ENCODE measurements at regions not wholly inside any gene's neighbourhood (a gene's known extent, or its start where the extent isn't known, plus 50 kb on each side); places are given as distances from the start of the nearest gene placed in this dataset.

- no peak overlapping the region for H3K9ac ChIP-seq (ENCODE audit: low read length in 2 of 2)
- H3K9me3 ChIP-seq (ENCODE audit: control insufficient read depth in 2 of 2, low read length in 2 of 2) = no peaks in the 10 kb centered on the region
- H3K4me3 ChIP-seq (ENCODE audit: low read length in 2 of 2) = no peak overlapping the region
- H3K4me1 ChIP-seq (ENCODE audit: control insufficient read depth, insufficient read depth, low read length) = no peaks in the 10 kb centered on the region
- H3K27ac ChIP-seq (ENCODE audit: low read length) = no peak overlapping the region
- no peaks in the 10 kb centered on the region for H3K36me3 ChIP-seq (ENCODE audit: control insufficient read depth in 2 of 2, insufficient read depth in 2 of 2, low read length in 2 of 2)
- no peaks in the 10 kb centered on the region for H3K27me3 ChIP-seq (ENCODE audit: control insufficient read depth in 1 of 2, insufficient read depth in 2 of 2, low read length in 2 of 2)
Observed at GRCh38 chr2:226529556-226529955, 270.1 kb downstream of the IRS1 start.

- no peaks in the 10 kb centered on the region for H3K36me3 ChIP-seq (ENCODE audit: control insufficient read depth in 2 of 2, insufficient read depth in 2 of 2, low read length in 2 of 2)
- no peaks in the 10 kb centered on the region for H3K9me3 ChIP-seq (ENCODE audit: control insufficient read depth in 2 of 2, low read length in 2 of 2)
- no peak overlapping the region for H3K9ac ChIP-seq (ENCODE audit: low read length in 2 of 2)
- H3K27me3 ChIP-seq (ENCODE audit: control insufficient read depth in 1 of 2, insufficient read depth in 2 of 2, low read length in 2 of 2) = no peaks in the 10 kb centered on the region
- H3K4me3 ChIP-seq (ENCODE audit: low read length in 2 of 2) = no peak overlapping the region
- no peaks in the 10 kb centered on the region for H3K4me1 ChIP-seq (ENCODE audit: control insufficient read depth, insufficient read depth, low read length)
- H3K27ac ChIP-seq (ENCODE audit: low read length) = no peak overlapping the region
Observed at GRCh38 chr2:226526716-226527115, 272.9 kb downstream of the IRS1 start.

GRCh38 chr2:226524381-226524843 lies 275.2 kb downstream of the IRS1 start:
- H3K9ac ChIP-seq (ENCODE audit: low read length in 2 of 2) = no peak overlapping the region
- H3K9me3 ChIP-seq (ENCODE audit: control insufficient read depth in 2 of 2, low read length in 2 of 2) = peaks cover 0 to 3% of the 10 kb centered on the region in 2 donors
- no peaks in the 10 kb centered on the region for H3K36me3 ChIP-seq (ENCODE audit: control insufficient read depth in 2 of 2, insufficient read depth in 2 of 2, low read length in 2 of 2)
- no peaks in the 10 kb centered on the region for H3K4me1 ChIP-seq (ENCODE audit: control insufficient read depth, insufficient read depth, low read length)
- H3K27me3 ChIP-seq (ENCODE audit: control insufficient read depth in 1 of 2, insufficient read depth in 2 of 2, low read length in 2 of 2) = no peaks in the 10 kb centered on the region
- no peak overlapping the region for H3K4me3 ChIP-seq (ENCODE audit: low read length in 2 of 2)
- H3K27ac ChIP-seq (ENCODE audit: low read length) = no peak overlapping the region

GRCh38 chr2:226520723-226521122 lies 278.9 kb downstream of the IRS1 start:
- Histone ChIP-seq H3K9ac (ENCODE audit: low read length in 2 of 2) (no peak overlapping the region), H3K27ac (ENCODE audit: low read length) (no peak overlapping the region), H3K27me3 (ENCODE audit: control insufficient read depth in 1 of 2, insufficient read depth in 2 of 2, low read length in 2 of 2) (no peaks in the 10 kb centered on the region), H3K36me3 (ENCODE audit: control insufficient read depth in 2 of 2, insufficient read depth in 2 of 2, low read length in 2 of 2) (no peaks in the 10 kb centered on the region), H3K9me3 (ENCODE audit: control insufficient read depth in 2 of 2, low read length in 2 of 2) (peaks cover 0 to 3% of the 10 kb centered on the region in 2 donors), H3K4me3 (ENCODE audit: low read length in 2 of 2) (no peak overlapping the region), H3K4me1 (ENCODE audit: control insufficient read depth, insufficient read depth, low read length) (no peaks in the 10 kb centered on the region)

DNA sequence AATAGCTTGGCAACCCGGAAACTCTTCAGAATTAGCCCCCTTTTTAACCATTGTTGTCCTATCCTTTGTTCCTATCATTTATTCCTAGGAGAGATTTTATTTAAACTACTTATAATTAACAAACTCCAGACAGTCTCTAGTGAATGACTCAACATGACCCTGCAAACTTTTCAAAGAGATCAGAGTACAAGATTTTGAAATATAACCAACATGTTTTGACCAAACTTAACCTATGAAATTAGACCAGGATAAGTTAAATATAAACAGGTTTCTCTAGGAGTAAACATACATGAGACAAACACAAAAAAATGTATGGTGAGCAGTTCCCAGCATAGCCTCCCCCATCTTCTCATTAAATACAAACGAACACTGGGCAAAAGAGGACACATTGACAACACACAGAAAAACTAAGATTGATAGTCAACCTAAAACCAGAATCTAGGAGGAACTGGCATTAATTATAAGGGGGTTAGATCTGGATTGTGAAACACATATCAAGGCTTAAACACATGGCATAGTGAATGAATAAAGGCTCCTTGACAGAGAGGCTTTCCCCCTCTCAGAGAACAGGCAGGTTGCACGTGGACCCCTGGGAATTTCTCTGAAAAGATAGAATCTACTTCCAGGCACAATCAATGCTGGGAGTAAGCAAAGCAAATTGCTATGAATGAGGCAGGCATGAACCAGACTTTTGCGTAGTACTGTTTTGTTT lies 284.1 kb downstream of the IRS1 start:
- H3K4me3 ChIP-seq (ENCODE audit: low read length in 2 of 2) = no peak overlapping the region
- no peaks in the 10 kb centered on the region for H3K27me3 ChIP-seq (ENCODE audit: control insufficient read depth in 1 of 2, insufficient read depth in 2 of 2, low read length in 2 of 2)
- H3K27ac ChIP-seq (ENCODE audit: low read length) = no peak overlapping the region
- no peaks in the 10 kb centered on the region for H3K4me1 ChIP-seq (ENCODE audit: control insufficient read depth, insufficient read depth, low read length)
- H3K9ac ChIP-seq (ENCODE audit: low read length in 2 of 2) = no peak overlapping the region
- no peaks in the 10 kb centered on the region for H3K9me3 ChIP-seq (ENCODE audit: control insufficient read depth in 2 of 2, low read length in 2 of 2)
- no peaks in the 10 kb centered on the region for H3K36me3 ChIP-seq (ENCODE audit: control insufficient read depth in 2 of 2, insufficient read depth in 2 of 2, low read length in 2 of 2)

DNA sequence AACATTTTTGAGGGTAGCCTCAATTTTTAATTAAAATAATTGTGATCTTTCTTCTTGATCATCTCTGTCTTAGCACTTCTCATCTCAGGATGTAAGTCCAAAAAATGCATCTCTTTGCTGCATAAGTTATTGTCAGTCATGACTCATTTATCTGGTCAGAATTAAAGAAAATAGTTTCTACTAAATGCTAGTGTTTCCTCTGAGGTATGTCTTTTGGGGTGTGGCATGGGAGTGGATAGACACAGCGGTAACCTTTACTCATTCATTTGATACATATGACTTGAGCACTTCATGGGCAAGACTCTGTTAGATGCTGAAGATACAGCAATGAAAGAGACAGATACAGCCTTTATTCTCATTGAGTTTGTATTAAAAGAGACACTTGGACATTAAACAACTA lies 284.7 kb downstream of the IRS1 start:
- Histone ChIP-seq H3K4me3 (ENCODE audit: low read length in 2 of 2) (no peak overlapping the region), H3K27me3 (ENCODE audit: control insufficient read depth in 1 of 2, insufficient read depth in 2 of 2, low read length in 2 of 2) (no peaks in the 10 kb centered on the region), H3K9ac (ENCODE audit: low read length in 2 of 2) (no peak overlapping the region), H3K36me3 (ENCODE audit: control insufficient read depth in 2 of 2, insufficient read depth in 2 of 2, low read length in 2 of 2) (no peaks in the 10 kb centered on the region), H3K27ac (ENCODE audit: low read length) (no peak overlapping the region), H3K9me3 (ENCODE audit: control insufficient read depth in 2 of 2, low read length in 2 of 2) (no peaks in the 10 kb centered on the region), H3K4me1 (ENCODE audit: control insufficient read depth, insufficient read depth, low read length) (no peaks in the 10 kb centered on the region)

GRCh38 chr2:226511311-226511710 lies 288.3 kb downstream of the IRS1 start:
- no peaks in the 10 kb centered on the region for H3K4me1 ChIP-seq (ENCODE audit: control insufficient read depth, insufficient read depth, low read length)
- H3K9me3 ChIP-seq (ENCODE audit: control insufficient read depth in 2 of 2, low read length in 2 of 2) = no peaks in the 10 kb centered on the region
- H3K4me3 ChIP-seq (ENCODE audit: low read length in 2 of 2) = no peak overlapping the region
- H3K27ac ChIP-seq (ENCODE audit: low read length) = no peak overlapping the region
- no peak overlapping the region for H3K9ac ChIP-seq (ENCODE audit: low read length in 2 of 2)
- no peaks in the 10 kb centered on the region for H3K36me3 ChIP-seq (ENCODE audit: control insufficient read depth in 2 of 2, insufficient read depth in 2 of 2, low read length in 2 of 2)
- H3K27me3 ChIP-seq (ENCODE audit: control insufficient read depth in 1 of 2, insufficient read depth in 2 of 2, low read length in 2 of 2) = no peaks in the 10 kb centered on the region

DNA sequence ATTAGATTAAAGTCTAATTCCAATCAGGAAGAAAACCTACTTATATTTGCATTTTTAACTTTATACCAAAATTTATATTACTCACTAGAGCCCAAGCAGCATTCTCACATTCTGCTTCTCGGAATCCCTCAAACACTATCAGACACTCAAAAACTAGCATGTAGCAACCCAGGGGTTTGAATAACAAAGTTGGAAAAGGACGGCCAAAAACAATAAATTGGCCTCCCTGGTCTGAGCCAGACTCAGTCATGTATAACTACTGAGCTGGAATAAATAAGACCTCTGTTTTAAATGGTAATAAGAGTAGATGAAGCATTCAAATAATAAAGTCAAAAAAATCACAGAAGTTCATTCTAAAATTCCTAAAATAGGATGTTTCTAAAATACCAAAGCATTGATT lies 290.9 kb downstream of the IRS1 start:
- Histone ChIP-seq H3K27ac (ENCODE audit: low read length) (no peak overlapping the region), H3K9me3 (ENCODE audit: control insufficient read depth in 2 of 2, low read length in 2 of 2) (no peaks in the 10 kb centered on the region), H3K27me3 (ENCODE audit: control insufficient read depth in 1 of 2, insufficient read depth in 2 of 2, low read length in 2 of 2) (no peaks in the 10 kb centered on the region), H3K36me3 (ENCODE audit: control insufficient read depth in 2 of 2, insufficient read depth in 2 of 2, low read length in 2 of 2) (no peaks in the 10 kb centered on the region), H3K4me3 (ENCODE audit: low read length in 2 of 2) (no peak overlapping the region), H3K9ac (ENCODE audit: low read length in 2 of 2) (no peak overlapping the region), H3K4me1 (ENCODE audit: control insufficient read depth, insufficient read depth, low read length) (no peaks in the 10 kb centered on the region)

DNA sequence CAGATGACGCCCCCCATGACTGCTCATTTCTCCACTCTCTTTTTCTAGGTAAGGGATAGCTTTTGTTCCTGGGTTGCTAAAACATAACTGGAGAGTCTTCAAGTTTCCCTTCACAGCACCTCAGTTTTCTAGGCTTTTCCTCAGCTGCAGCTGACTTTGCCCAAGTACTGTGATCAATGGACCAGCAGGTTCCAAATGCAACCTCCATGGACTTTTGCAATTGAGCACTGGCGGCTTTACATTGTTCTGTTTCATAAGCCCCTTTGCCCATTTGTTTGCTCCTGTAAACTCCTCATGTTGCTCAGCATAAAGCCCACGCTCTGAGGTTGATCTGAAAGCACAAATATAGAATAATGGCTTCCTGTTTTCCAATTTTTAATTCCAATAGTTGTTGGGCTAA lies 291.6 kb downstream of the IRS1 start:
- no peak overlapping the region for H3K9ac ChIP-seq (ENCODE audit: low read length in 2 of 2)
- no peaks in the 10 kb centered on the region for H3K4me1 ChIP-seq (ENCODE audit: control insufficient read depth, insufficient read depth, low read length)
- no peak overlapping the region for H3K27ac ChIP-seq (ENCODE audit: low read length)
- no peaks in the 10 kb centered on the region for H3K36me3 ChIP-seq (ENCODE audit: control insufficient read depth in 2 of 2, insufficient read depth in 2 of 2, low read length in 2 of 2)
- no peaks in the 10 kb centered on the region for H3K9me3 ChIP-seq (ENCODE audit: control insufficient read depth in 2 of 2, low read length in 2 of 2)
- no peak overlapping the region for H3K4me3 ChIP-seq (ENCODE audit: low read length in 2 of 2)
- H3K27me3 ChIP-seq (ENCODE audit: control insufficient read depth in 1 of 2, insufficient read depth in 2 of 2, low read length in 2 of 2) = no peaks in the 10 kb centered on the region

- Histone ChIP-seq H3K9me3 (ENCODE audit: control insufficient read depth in 2 of 2, low read length in 2 of 2) (no peaks in the 10 kb centered on the region), H3K27ac (ENCODE audit: low read length) (no peak overlapping the region), H3K4me3 (ENCODE audit: low read length in 2 of 2) (no peak overlapping the region), H3K4me1 (ENCODE audit: control insufficient read depth, insufficient read depth, low read length) (no peaks in the 10 kb centered on the region), H3K27me3 (ENCODE audit: control insufficient read depth in 1 of 2, insufficient read depth in 2 of 2, low read length in 2 of 2) (no peaks in the 10 kb centered on the region), H3K36me3 (ENCODE audit: control insufficient read depth in 2 of 2, insufficient read depth in 2 of 2, low read length in 2 of 2) (no peaks in the 10 kb centered on the region), H3K9ac (ENCODE audit: low read length in 2 of 2) (no peak overlapping the region)
Observed at GRCh38 chr2:226497146-226497909, 302.3 kb downstream of the IRS1 start.

GRCh38 chr2:226496273-226496550 lies 303.4 kb downstream of the IRS1 start:
- Histone ChIP-seq H3K9ac (ENCODE audit: low read length in 2 of 2) (no peak overlapping the region), H3K9me3 (ENCODE audit: control insufficient read depth in 2 of 2, low read length in 2 of 2) (no peaks in the 10 kb centered on the region), H3K4me3 (ENCODE audit: low read length in 2 of 2) (no peak overlapping the region), H3K27me3 (ENCODE audit: control insufficient read depth in 1 of 2, insufficient read depth in 2 of 2, low read length in 2 of 2) (no peaks in the 10 kb centered on the region), H3K4me1 (ENCODE audit: control insufficient read depth, insufficient read depth, low read length) (no peaks in the 10 kb centered on the region), H3K27ac (ENCODE audit: low read length) (no peak overlapping the region), H3K36me3 (ENCODE audit: control insufficient read depth in 2 of 2, insufficient read depth in 2 of 2, low read length in 2 of 2) (no peaks in the 10 kb centered on the region)
